ENCODE measurements at regions not wholly inside any gene's neighbourhood (a gene's known extent, or its start where the extent isn't known, plus 50 kb on each side); places are given as distances from the start of the nearest gene placed in this dataset.

- no peak for TF ChIP-seq CTCF (conservative IDR thresholded peaks at IDR 0.05 in 1 of 2, IDR thresholded peaks at IDR 0.05 in 1 of 2; ENCODE audit: extremely low read depth in 1 of 2, insufficient read depth in 1 of 2, low read depth in 1 of 2, low read length in 2 of 2)
- no peak for TF ChIP-seq EZH2 (IDR thresholded peaks at IDR 0.05; ENCODE audit: borderline replicate concordance, low read length)
These were observed 215.8 kb upstream of the SMLR1 start for GRCh38 chr6:130611366-130611765.

Measured in mammary epithelial cell (primary cell).